HFF-Myc (cell line): ENCODE measurements at regions not wholly inside any gene's neighbourhood (a gene's known extent, or its start where the extent isn't known, plus 50 kb on each side); places are given as distances from the start of the nearest gene placed in this dataset.

Source experiments
- DNase-seq: peaks from one replicate; pipeline ENCODE4 v3.0.0-alpha.2; 2011; ENCODE audit warnings: low read depth; ENCODE audit errors: extremely low read depth
- H3K4me3 ChIP-seq: replicated peaks from 2 replicates; pipeline ENCODE4 v1.5.1; 2011; ENCODE audit warnings: low read depth, mild to moderate bottlenecking, control low read depth, low read length
- CTCF ChIP-seq: IDR thresholded peaks from 2 replicates; pipeline ENCODE4 v1.5.1; 2012; ENCODE audit warnings: mild to moderate bottlenecking, low read depth, low read length, control low read depth; ENCODE audit errors: missing control alignments

- H3K4me3 ChIP-seq: no peak overlapping the region
- TF ChIP-seq CTCF: no peak
- DNase-seq: no peak
These were observed 118.0 kb downstream of the TPRA1 start for GRCh38 chr3:127472506-127472905.

GRCh38 chr3:127471142-127471541 lies 119.4 kb downstream of the TPRA1 start:
- TF ChIP-seq CTCF: no peak
- no peak for DNase-seq
- no peak overlapping the region for H3K4me3 ChIP-seq

GRCh38 chr3:127469760-127470159 lies 120.8 kb downstream of the TPRA1 start:
- no peak for DNase-seq
- no peak overlapping the region for H3K4me3 ChIP-seq
- no peak for TF ChIP-seq CTCF

GRCh38 chr3:127467391-127467790 lies 123.1 kb downstream of the TPRA1 start:
- DNase-seq: no peak
- no peak for TF ChIP-seq CTCF
- H3K4me3 ChIP-seq: no peak overlapping the region

- no peak for DNase-seq
These were observed 125.9 kb downstream of the TPRA1 start for GRCh38 chr3:127464642-127465041.

GRCh38 chr3:127462111-127462655 lies 128.3 kb downstream of the TPRA1 start:
- H3K4me3 ChIP-seq: no peak overlapping the region
- no peak for DNase-seq
- no peak for TF ChIP-seq CTCF

More at GRCh38 chr3:127464642-127465041, 125.9 kb downstream of the TPRA1 start:
- H3K4me3 ChIP-seq: no peak overlapping the region
- no peak for TF ChIP-seq CTCF

- TF ChIP-seq CTCF: no peak
- no peak overlapping the region for H3K4me3 ChIP-seq
- no peak for DNase-seq
These were observed 129.1 kb downstream of the TPRA1 start for GRCh38 chr3:127461286-127461910.
